Endothelial cell of umbilical vein (primary cell): ENCODE measurements at regions not wholly inside any gene's neighbourhood (a gene's known extent, or its start where the extent isn't known, plus 50 kb on each side); places are given as distances from the start of the nearest gene placed in this dataset.

Source experiments
- POLR2A ChIP-seq: IDR thresholded peaks from 2 replicates; pipeline ENCODE4 v1.6.1; 2012; ENCODE audit warnings: low read depth, mild to moderate bottlenecking, control low read depth, low read length
- TF ChIP-seq, protein P1 (sequence below), 2 donors: IDR thresholded peaks; 1 replicate in 1 of 2; 2 replicates in 1 of 2; pipeline ENCODE4 v1.5.1; 2011; ENCODE audit warnings: low read length in 2 of 2, mild to moderate bottlenecking in 2 of 2, moderate library complexity in 2 of 2, control low read depth in 1 of 2, inconsistent platforms in 1 of 2, low read depth in 1 of 2; ENCODE audit not compliant: insufficient read depth in 1 of 2; ENCODE audit errors: extremely low read depth in 1 of 2

DNA sequence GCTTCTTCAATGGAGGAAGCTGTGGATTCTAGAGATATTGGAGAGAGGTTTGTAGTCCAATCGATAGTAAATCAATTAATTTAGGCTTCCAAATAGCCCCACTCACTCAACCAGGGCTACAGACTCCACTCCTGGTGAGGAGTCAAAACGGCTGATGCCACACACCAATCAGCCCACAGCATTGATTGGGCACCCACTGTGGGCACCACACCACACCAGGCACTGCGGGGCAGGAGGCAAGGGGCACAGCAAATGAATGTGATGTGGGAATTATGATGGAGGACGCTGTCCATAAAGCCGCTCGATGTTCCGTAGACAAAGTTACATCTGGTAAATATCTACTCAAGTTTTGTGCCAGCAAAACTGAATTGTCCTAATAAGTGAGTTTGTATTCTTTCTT lies 547.3 kb upstream of the CADM1 start:
- TF ChIP-seq, protein P1, sequence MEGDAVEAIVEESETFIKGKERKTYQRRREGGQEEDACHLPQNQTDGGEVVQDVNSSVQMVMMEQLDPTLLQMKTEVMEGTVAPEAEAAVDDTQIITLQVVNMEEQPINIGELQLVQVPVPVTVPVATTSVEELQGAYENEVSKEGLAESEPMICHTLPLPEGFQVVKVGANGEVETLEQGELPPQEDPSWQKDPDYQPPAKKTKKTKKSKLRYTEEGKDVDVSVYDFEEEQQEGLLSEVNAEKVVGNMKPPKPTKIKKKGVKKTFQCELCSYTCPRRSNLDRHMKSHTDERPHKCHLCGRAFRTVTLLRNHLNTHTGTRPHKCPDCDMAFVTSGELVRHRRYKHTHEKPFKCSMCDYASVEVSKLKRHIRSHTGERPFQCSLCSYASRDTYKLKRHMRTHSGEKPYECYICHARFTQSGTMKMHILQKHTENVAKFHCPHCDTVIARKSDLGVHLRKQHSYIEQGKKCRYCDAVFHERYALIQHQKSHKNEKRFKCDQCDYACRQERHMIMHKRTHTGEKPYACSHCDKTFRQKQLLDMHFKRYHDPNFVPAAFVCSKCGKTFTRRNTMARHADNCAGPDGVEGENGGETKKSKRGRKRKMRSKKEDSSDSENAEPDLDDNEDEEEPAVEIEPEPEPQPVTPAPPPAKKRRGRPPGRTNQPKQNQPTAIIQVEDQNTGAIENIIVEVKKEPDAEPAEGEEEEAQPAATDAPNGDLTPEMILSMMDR (IDR thresholded peaks at IDR 0.05; ENCODE audit: extremely low read depth in 1 of 2, insufficient read depth in 1 of 2, low read depth in 1 of 2, low read length in 2 of 2), result no peak
- no peak for TF ChIP-seq POLR2A
